Astrocyte (in vitro differentiated cells and primary cell): ENCODE measurements at regions not wholly inside any gene's neighbourhood (a gene's known extent, or its start where the extent isn't known, plus 50 kb on each side); places are given as distances from the start of the nearest gene placed in this dataset.

Experiments used
- EZH2 ChIP-seq: IDR thresholded peaks from 2 replicates; pipeline ENCODE4 v1.6.1; 2012; ENCODE audit warnings: mild to moderate bottlenecking, low read length, inconsistent platforms; ENCODE audit not compliant: insufficient read depth
- TF ChIP-seq, protein P1 (sequence below): IDR thresholded peaks from 2 replicates; pipeline ENCODE4 v1.5.1; 2011; ENCODE audit warnings: low read depth, mild to moderate bottlenecking, inconsistent platforms, low read length, moderate library complexity; ENCODE audit not compliant: insufficient read depth

GRCh38 chr2:20563833-20564232, 87.1 kb downstream of the HS1BP3 start:
- TF ChIP-seq, protein P1, sequence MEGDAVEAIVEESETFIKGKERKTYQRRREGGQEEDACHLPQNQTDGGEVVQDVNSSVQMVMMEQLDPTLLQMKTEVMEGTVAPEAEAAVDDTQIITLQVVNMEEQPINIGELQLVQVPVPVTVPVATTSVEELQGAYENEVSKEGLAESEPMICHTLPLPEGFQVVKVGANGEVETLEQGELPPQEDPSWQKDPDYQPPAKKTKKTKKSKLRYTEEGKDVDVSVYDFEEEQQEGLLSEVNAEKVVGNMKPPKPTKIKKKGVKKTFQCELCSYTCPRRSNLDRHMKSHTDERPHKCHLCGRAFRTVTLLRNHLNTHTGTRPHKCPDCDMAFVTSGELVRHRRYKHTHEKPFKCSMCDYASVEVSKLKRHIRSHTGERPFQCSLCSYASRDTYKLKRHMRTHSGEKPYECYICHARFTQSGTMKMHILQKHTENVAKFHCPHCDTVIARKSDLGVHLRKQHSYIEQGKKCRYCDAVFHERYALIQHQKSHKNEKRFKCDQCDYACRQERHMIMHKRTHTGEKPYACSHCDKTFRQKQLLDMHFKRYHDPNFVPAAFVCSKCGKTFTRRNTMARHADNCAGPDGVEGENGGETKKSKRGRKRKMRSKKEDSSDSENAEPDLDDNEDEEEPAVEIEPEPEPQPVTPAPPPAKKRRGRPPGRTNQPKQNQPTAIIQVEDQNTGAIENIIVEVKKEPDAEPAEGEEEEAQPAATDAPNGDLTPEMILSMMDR = no peak
- TF ChIP-seq EZH2 = no peak
